Neural crest cell (in vitro differentiated cells): ENCODE measurements at regions not wholly inside any gene's neighbourhood (a gene's known extent, or its start where the extent isn't known, plus 50 kb on each side); places are given as distances from the start of the nearest gene placed in this dataset.
A peak's percentile ranks its signal among the peaks of the same experiment; 100 is the strongest.

Source experiments
- DNase-seq: peaks from one replicate; pipeline ENCODE4 v3.0.0; 2021; ENCODE audit warnings: low read depth, mixed read lengths, low spot score
- H3K27ac Mint-ChIP-seq: one replicate; pipeline ENCODE4 v1.8.0; 2021; ENCODE audit warnings: mild to moderate bottlenecking, mixed read lengths; ENCODE audit not compliant: unreplicated experiment
- H3K27me3 Mint-ChIP-seq: 2 replicates; pipeline ENCODE4 v1.8.0; 2021; ENCODE audit warnings: low read depth, mild to moderate bottlenecking, mixed read lengths
- H3K36me3 Mint-ChIP-seq: 2 replicates; pipeline ENCODE4 v1.8.0; 2021; ENCODE audit warnings: low read depth, mild to moderate bottlenecking, mixed read lengths
- H3K4me1 Mint-ChIP-seq: 2 replicates; pipeline ENCODE4 v1.8.0; 2021; ENCODE audit warnings: mixed read lengths
- H3K4me3 Mint-ChIP-seq: one replicate; pipeline ENCODE4 v1.8.0; 2021; ENCODE audit warnings: mild to moderate bottlenecking, mixed read lengths
- H3K9me3 Mint-ChIP-seq: 2 replicates; pipeline ENCODE4 v1.8.0; 2021; ENCODE audit warnings: mixed read lengths
- TF ChIP-seq, protein P1 (sequence below): fragments of 200-600 bp; sonication (generic); conservative IDR thresholded peaks from 2 replicates; pipeline ENCODE4 v1.5.0; 2021; ENCODE audit warnings: antibody characterized with exemption, mild to moderate bottlenecking

DNA sequence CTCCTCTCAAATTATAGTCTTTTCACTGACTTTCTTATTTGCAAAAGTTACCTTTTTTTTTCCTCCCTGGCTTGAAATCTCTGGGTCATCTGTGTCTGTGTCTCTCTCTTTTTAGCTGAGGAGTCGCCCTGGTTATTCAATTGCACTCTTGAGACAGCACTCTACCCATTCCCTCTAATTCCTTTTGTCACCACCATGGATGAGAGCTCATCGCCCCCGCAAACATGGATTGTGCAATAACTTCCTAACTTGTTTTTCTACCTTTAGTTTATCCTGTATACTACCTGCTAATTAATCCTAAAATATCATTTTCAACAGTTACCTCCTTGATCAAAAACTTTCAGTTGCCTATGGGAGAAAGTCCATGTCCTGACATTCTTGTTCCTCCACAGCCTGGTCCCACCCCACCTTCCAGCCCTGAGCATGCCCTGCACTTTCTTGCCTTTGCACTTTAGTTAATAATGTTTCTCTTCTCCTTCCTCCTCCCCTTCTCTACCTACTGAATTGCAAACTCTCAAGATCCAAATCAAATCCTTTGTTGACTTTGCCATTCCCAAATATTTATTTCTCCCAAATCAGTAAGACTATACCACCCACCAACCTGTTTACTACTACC, 110.4 kb upstream of the MAGI3 start:
- no peak overlapping the region for H3K27ac Mint-ChIP-seq
- peaks cover 8% of the 10 kb centered on the region for H3K27me3 Mint-ChIP-seq
- no peak overlapping the region for H3K4me3 Mint-ChIP-seq
- DNase-seq: no peak
- no peaks in the 10 kb centered on the region for H3K36me3 Mint-ChIP-seq
- TF ChIP-seq, protein P1, sequence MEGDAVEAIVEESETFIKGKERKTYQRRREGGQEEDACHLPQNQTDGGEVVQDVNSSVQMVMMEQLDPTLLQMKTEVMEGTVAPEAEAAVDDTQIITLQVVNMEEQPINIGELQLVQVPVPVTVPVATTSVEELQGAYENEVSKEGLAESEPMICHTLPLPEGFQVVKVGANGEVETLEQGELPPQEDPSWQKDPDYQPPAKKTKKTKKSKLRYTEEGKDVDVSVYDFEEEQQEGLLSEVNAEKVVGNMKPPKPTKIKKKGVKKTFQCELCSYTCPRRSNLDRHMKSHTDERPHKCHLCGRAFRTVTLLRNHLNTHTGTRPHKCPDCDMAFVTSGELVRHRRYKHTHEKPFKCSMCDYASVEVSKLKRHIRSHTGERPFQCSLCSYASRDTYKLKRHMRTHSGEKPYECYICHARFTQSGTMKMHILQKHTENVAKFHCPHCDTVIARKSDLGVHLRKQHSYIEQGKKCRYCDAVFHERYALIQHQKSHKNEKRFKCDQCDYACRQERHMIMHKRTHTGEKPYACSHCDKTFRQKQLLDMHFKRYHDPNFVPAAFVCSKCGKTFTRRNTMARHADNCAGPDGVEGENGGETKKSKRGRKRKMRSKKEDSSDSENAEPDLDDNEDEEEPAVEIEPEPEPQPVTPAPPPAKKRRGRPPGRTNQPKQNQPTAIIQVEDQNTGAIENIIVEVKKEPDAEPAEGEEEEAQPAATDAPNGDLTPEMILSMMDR: no peak
- H3K4me1 Mint-ChIP-seq: peaks cover 3% of the 10 kb centered on the region
- H3K9me3 Mint-ChIP-seq: no peaks in the 10 kb centered on the region

DNA sequence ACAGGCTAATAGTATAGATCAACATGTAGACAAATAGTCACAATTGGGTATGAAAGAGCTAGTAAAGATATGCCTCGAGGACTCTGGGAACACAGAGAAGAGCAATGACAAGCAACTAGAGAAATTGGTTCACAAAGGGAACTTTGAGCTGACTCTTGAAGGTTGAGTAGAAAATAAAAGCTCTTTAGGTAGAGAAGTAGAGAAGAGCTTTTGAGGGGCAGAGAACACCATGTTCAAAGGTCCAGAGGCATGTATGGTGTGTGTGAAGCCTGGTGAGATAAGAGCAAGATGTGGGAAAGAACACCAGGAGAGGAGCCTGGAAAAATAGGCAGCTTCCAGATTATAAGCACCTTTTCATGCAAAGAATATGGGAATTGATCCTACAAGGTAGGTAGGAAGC, 109.7 kb upstream of the MAGI3 start:
- TF ChIP-seq, protein P1: no peak
- no peaks in the 10 kb centered on the region for H3K9me3 Mint-ChIP-seq
- H3K4me1 Mint-ChIP-seq: peaks cover 3% of the 10 kb centered on the region
- H3K4me3 Mint-ChIP-seq: no peak overlapping the region
- no peak overlapping the region for H3K27ac Mint-ChIP-seq
- H3K27me3 Mint-ChIP-seq: peaks cover 8% of the 10 kb centered on the region
- no peaks in the 10 kb centered on the region for H3K36me3 Mint-ChIP-seq
- DNase-seq: no peak

DNA sequence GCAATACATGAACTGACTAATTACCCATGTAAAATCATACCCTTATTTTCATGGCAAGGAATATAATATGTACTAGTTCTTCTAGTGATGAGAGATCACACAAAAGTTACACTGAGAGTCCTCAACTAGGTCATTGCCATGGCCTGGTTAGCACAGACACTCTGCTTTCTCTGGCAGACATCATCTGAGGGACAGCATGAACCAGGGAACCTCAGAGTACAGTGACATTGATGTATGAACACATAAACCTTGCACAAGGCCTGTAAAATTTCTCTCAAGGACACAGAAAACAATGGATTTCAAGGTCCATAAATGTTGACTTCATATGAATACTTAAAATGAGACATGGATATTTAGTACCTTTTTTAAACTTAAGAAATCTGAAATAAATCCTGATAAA, 108.8 kb upstream of the MAGI3 start:
- H3K9me3 Mint-ChIP-seq: no peaks in the 10 kb centered on the region
- no peak for DNase-seq
- no peak overlapping the region for H3K4me3 Mint-ChIP-seq
- H3K27me3 Mint-ChIP-seq: peaks cover 5% of the 10 kb centered on the region
- H3K27ac Mint-ChIP-seq: no peak overlapping the region
- peaks cover 7% of the 10 kb centered on the region for H3K4me1 Mint-ChIP-seq
- H3K36me3 Mint-ChIP-seq: no peaks in the 10 kb centered on the region
- TF ChIP-seq, protein P1: no peak

DNA sequence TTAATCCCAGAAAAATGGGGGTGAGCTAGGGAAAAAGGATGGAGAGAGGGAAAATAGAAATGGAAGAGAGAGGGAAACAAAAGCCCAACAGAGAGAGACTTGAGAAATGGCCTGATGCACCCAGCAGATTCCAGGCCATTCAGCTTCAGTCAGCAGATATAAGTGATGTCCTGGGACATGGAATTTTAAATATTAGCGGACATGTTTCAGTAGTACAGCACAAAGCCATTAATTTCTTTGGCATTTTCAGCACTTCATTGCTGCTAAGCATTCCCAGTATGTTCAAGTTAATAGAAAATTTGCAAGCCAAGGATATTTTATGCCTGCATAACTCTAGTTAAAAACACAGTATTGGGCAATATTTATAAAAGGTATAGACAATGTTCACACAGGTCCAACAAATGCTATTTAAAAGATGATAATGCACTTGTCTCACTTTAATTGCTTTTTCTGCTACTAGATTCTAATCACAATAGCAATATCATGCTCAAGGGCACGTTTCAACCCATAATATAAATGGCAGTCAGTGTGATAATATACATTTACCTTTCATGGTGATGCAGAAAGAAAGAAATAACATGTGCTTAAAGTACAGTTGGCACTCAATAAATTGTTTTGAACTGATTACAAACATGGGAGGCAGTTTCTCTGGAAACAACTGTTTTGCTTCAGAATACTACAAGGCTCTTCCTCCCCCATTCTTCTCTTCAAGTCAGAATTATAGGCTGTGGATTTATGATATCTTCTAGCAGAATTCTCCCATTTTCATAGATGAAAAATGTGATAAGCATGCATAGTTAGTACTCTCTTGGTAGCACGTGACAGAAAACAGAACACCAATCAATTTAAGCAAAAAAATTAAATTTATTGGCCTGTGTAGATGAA, 108.1 kb upstream of the MAGI3 start:
- Mint-ChIP-seq H3K9me3 (no peaks in the 10 kb centered on the region), H3K4me1 (peaks cover 10% of the 10 kb centered on the region), H3K36me3 (no peaks in the 10 kb centered on the region), H3K27ac (no peak overlapping the region), H3K4me3 (no peak overlapping the region), H3K27me3 (peaks cover 3% of the 10 kb centered on the region)
- TF ChIP-seq, protein P1: no peak
- no peak for DNase-seq

DNA sequence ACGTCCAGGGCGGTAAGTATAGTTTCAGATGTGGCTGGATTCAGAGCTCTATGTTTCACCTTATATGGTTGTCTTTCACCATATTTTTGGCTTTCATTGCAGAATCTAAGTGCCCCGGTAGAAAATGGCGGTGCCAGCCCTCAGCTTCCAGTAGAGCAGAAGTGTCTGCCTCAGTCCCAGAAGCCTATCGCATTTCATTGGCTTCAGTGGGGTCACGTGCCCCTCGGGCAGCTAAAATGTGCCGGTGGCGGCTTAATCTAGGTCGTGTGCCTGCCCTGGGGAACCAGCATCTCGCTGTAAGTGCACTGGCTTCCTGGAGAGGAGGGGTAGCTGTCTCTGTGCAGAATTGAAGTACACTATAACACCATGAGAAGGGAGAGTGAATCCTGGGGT, 107.4 kb upstream of the MAGI3 start:
- Mint-ChIP-seq H3K27ac (peak overlapping the region; percentile 16), H3K4me1 (peaks cover 10% of the 10 kb centered on the region), H3K36me3 (no peaks in the 10 kb centered on the region), H3K9me3 (no peaks in the 10 kb centered on the region), H3K4me3 (no peak overlapping the region), H3K27me3 (peaks cover 3% of the 10 kb centered on the region)
- no peak for DNase-seq
- TF ChIP-seq, protein P1: no peak
